ENCODE measurements at regions not wholly inside any gene's neighbourhood (a gene's known extent, or its start where the extent isn't known, plus 50 kb on each side); places are given as distances from the start of the nearest gene placed in this dataset.

- TF ChIP-seq CTCF (conservative IDR thresholded peaks at IDR 0.05; ENCODE audit: low read depth, low read length) (no peak), EZH2 (IDR thresholded peaks at IDR 0.05; ENCODE audit: low read length, unreplicated experiment) (no peak)
Observed at GRCh38 chrX:4185086-4185485, 471.6 kb upstream of the PRKX start.
